GM19238 (cell line): ENCODE measurements at regions not wholly inside any gene's neighbourhood (a gene's known extent, or its start where the extent isn't known, plus 50 kb on each side); places are given as distances from the start of the nearest gene placed in this dataset.

Experiments used
- DNase-seq: peaks from one replicate; pipeline ENCODE4 v3.0.0; 2011; ENCODE audit warnings: low spot score; ENCODE audit not compliant: insufficient read length

DNA sequence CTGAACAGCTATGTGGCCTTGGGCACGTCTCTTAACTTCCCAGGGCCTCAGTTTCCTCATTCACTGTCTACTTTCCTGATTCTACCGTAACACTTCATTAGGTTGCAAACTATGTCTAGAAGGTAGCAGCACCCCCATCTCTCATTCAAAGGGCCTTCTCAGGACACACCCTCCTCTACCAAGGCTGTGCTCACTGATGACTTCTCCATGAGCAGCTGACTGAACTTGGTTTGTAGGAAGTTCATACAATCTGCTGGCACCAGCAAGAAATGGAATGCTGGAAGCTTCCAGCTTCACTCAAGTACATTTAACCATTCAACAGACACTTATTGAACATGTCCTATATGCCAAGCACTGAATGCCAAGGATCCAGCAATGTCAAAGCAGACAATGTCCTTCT, 250.8 kb upstream of the CTAGE1 start:
- DNase-seq = no peak

DNA sequence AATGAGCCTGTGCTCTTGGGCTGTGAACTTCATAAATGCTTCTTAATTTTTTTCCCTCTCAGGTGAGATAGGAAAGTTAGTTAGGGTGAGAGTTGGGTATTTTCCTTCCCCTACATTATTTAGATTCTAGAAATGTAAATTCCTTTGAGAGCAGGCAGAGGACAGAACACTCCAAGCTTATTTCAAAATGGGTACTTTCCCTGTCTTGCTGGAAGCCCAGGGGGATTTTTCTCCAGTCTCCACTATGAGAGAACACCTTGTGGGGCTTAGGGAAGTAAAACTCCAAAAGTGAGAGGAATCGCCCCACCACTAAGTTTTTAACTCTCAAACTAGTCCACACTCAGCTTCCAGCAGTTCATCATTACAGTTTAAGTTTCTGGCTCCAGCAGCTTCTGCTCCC, 253.2 kb upstream of the CTAGE1 start:
- DNase-seq = no peak

DNA sequence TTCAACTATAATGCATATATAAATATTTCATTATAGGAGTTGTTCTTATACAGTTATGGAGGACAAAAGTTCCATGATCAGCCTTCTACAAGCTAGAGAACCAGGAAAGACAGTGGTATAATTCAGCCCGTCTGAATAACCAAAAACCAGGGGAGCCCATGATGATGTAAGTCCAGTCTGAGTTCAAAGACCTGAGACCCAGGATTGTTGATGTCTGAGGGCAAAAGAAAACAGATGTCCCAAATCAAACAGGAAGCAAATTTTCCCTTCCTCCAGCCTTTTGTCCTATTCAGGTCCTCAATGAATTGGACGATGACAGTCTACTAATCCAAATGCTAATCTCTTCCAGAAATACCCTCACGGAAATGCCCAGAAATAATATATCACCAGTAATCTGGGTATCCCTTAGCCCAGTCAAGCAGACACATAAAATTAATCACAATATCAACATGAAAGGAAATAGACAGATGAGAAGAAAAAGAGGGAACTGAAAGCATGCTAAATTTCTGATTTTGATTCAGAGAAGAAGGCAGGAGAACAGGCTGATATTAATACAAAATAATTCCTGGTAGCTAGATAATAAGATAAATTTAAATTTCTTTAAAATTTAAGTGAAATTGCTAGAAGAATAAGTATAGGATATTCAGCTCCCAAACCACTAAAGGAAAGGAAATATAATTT, 255.6 kb upstream of the CTAGE1 start:
- DNase-seq = no peak

DNA sequence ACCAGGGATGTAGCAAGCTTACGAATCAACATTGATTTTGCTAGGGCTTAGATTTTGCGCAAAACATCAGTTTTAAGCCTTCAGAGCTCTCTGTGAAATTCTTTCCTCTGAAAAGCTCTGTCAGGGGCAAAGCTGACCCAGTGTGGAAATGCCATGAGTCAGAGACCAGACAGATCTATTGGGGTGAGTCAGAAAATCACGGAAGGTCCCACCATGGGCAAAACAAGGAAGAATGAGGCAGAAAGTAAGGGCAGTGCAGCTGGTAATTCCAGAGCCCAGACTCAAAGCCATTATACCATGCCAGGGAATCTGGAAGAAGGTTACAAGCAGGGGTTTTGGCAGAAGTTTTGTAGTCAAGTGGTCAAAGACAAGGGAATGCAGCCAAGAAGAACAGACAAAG, 256.6 kb upstream of the CTAGE1 start:
- no peak for DNase-seq

DNA sequence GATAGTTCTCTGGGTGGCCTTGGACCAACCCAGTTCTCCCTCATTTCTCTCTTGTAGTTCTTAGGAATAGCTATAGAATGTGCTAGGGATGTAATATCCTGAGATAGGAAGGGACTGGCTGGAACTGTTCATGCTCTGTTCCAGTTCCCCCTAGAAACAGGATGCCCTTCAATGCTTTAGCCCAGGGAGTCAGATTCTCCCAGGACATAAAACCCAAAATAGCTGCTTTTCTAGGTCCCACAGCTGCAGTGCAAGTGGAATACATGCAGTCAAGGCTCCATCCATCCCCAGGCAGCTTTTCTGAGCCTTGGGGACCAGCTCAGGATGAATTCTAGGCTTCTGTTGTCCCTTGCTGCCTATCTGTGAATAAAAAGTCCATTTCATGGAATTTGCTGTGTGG, 257.3 kb upstream of the CTAGE1 start:
- no peak for DNase-seq

DNA sequence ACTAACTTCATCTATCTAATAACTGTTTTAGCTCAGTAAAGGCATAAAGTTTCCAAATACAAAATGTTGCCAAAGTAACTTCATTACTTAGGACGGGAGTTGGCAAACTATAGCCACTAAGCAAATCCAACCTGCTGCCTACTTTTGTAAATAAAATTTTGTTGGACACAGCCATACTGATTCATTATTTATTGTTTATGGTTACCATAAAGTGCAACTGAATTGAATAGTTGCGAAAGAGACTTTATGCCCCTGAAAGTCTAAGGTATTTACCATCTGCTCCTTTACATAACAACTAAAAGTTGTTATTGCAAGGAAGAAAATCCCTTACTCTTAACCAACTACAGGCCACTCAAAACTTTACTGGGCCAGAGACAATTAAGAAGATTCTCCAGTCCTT, 256.7 kb upstream of the RBBP8 start:
- DNase-seq = no peak

DNA sequence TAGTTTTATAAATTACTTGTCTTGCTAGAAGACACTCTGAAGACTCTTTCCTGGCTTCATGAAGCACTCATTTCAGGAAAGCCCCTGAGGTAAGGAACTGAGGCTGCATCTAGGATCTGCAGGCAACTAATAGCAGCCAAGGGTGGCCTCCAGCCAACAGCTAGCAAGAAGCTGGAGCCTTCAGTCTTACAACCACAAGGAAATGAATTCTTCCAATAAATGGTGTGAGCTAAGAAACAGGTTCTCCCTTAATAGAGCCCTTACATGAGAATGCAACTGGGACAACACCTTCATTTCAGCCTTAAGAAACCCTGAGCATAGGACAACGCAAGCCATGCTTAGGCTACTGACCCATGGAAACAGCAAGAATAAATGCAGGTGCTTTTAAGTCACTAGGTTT, 254.6 kb upstream of the RBBP8 start:
- no peak for DNase-seq

DNA sequence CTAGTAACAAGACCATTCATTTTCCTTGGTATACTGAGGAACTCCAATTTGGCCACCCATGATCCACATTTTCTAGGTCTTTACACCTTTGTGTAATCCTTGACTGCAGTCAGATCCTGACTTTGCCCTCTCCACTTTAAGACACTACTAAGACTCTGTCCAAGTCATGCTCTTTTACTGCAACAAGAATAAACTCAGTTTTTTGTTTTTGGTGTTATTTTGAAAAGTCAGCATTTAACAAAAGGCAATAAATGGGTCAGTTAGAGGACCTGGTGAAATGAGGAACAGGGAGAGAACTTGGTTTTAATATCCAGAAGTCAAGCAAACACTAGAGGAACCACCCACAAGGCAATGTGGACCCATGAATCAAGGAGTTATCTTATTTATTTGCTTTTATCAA, 252.2 kb upstream of the RBBP8 start:
- no peak for DNase-seq

DNA sequence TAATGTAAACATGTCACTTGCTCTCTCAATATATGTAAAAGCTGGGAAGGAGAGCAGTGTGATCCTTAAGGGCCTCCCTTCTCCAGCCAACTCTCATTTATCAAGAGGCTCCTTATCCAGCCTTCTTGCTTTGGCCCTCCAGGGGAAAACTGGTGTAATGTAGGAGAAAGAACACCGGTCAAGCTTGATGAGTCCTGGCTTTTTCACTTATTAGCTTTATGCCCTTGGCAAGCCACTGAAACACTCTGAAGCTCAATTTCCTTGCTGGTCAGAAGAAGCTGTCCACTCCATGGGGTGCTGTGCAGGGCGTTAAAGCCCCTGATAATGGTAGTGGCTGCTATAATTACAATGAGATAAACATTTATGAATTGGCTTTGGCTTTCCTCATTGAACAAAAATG, 251.2 kb upstream of the RBBP8 start:
- DNase-seq = no peak

DNA sequence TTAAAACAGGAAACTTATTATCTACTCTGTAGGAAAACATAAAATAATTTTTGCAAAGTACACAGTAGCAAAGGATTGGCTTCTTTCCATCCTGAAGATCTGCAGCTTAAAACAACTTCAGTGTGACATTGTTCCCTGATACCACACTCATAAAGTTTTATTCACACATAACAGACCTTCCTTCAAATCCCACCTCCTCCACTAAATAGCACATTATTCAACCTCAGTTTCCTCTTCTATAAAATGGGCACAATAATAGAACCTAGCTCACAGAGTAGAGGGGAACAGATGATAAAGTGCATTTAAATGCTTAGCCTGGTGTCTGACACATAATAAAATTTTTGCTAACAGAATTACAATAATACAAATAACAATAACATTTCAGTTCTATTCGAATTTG, 250.4 kb upstream of the RBBP8 start:
- no peak for DNase-seq

DNA sequence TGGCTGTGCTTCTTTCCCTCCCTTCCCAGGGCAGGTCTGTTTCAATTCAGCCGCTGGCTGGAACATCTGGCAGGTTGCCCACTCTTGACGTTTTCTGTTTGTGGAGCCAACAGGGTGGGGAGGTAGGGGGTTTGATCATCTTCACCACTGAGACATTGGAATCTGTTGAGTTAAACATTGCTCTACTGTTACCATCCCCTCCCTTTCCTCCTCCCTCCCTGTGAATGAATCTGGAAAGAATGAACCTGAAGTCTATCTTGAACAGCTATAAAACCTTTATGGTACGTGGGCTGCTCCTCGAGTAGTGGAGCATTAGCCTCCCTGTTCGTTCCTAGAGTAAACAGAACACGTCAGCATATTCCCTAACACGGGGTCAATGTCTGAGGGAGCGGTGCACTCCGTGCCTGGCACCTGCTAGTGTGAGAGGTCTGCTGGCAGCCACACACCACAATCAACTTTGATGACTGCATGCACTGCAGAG, 249.9 kb upstream of the RBBP8 start:
- no peak for DNase-seq

DNA sequence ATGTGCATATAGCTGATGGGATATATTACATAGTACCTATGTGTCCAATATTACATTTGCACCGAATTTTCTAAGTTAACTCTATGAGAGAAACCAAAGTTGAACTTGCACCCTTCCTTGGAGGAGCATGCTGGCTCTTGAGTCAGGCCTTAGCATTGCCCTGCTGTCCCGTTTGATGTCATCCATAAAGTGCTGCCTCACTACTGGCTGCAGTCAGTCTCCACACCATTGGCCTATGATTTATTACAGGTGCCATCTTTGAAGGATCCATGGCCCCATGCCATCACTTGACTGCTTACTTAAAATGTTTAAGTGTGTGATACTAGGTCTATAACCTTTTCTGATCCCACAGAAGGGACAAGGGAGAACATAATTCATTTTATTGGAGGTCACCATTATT, 249.3 kb upstream of the RBBP8 start:
- DNase-seq = no peak

DNA sequence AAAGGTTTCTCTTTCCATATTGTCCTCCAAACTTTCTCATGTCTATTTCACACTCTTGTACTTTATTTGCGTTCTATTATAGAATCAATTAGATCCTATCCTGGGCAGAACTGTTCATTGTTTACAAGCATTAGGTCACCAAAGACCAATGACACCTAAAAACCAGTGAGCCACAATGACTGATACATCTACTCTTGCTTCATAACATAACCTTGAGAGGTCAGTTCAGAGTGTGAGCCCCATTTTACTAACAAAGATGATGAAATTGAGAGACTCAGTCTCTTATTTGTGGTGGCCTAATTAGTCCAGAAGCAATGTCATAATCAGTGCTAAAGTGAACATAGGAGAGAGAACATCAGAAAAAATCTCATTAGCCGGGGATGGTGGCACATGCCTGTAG, 248.9 kb upstream of the RBBP8 start:
- DNase-seq = no peak

DNA sequence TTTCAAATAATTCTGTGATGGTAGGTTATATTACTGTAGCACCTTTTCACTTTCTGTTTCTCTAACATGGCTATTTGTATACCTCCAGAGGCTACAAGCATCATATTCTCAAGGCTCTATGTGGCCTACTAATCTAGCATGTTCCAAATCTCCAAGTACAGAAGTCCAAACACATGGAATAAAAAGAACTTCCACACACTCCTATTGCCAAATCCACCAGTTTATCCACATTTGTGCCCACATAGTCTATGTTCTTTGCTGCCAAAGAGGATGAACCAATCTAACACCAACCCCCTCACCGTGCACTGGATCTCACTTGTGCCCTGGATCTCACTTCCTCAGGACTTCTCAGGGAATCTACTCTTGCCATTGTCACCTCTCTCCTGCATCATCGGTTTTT, 247.3 kb upstream of the RBBP8 start:
- no peak for DNase-seq

DNA sequence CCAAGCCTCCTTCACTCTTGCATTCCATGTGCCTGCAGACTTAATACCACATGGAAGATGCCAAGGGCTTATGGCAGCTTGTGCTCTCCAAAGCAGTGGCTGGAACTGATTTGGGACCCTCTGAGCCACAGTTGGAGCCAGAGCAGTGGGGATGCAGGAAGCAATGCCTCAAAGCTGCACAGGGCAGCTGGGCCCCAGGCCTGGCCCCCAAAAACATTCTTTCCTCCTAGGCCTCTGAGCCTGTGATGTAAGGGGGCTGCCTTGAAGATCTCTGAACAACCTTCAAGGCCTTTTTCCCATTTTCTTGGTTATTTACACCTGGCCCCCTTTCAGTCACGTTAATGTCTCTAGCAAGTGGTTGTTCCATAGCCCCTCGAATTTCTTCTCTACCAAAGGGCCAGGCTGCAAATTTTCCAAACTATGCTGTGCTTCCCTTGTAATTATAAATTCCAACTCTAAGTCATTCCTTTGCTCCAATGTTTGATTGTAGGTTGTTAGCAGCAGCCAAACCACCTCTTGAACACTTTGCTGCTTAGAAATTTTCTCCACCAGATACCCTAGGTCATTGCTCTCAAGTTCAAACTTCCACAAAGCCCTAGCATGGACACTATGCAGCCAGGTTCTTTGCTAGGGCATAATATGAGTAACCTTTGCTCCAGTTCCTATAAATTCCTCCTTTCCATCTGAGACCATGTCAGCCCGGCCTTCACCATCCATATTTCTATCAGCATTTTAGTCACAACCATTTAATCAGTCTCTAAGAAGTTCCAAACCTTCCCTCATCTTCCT, 245.0 kb upstream of the RBBP8 start:
- no peak for DNase-seq

DNA sequence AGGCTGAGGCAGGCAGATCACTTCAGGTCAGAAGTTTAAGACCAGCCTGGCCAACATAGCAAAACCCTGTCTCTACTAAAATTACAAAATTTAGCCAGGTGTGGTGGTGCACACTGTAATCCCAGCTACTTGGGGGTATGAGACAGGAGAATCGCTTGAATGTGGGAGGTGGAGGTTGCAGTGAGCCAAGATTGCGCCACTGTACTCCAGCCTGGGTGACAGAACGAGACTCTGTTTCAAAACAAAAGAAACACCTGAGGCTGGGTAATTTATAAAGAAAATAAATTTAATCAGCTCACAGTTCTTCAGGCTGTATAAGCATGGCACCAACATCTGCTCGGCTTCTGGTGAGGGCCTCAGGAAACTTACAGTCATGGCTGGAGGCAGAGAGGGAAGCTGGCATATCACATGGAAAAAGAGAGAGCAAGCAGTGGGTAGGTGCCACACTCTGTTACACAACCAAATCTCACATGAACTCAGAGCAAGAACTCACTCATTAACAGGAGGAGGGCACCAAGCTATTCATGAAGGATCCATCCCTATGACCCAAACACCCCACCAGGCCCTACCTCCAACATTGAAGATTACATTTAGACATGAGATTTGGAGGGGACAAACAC, 244.1 kb upstream of the RBBP8 start:
- no peak for DNase-seq

DNA sequence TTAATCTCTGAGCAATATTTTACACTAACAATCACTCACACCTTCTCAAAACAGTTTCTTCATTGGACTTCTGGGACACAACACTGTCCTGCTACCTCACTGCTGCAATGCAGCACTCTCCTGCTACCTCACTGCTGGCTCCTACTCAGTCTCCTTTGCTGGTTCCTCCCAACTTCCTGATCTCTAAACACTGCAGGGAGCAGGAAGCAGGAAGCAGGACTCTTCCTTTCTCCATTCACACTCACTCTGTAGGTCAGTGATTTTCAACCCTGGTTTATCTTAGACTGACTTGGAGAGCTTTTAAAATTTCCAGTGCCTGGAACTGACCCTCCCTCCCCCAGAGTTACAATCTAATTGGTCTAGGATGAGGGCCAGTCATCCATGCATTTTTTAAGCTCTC, 243.4 kb upstream of the RBBP8 start:
- no peak for DNase-seq

DNA sequence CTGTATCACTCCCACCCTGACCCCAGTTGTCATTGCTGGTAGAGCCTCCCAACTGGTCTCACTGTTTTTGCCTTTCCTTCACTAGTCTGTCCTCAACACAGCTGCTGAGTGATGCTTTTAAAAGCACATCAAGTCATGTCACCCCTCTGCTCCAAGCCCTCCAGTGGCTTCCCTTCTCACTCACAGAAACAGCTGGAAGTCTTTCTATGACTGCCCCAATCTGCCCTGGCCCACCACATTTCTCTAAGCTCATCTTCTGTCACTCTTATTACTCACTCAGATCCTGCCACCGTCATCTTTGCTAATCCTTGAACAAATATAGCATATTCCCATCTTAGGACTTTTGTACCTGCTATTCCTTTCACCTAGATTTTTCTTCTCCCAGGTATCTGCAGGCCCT, 242.6 kb upstream of the RBBP8 start:
- DNase-seq = no peak

DNA sequence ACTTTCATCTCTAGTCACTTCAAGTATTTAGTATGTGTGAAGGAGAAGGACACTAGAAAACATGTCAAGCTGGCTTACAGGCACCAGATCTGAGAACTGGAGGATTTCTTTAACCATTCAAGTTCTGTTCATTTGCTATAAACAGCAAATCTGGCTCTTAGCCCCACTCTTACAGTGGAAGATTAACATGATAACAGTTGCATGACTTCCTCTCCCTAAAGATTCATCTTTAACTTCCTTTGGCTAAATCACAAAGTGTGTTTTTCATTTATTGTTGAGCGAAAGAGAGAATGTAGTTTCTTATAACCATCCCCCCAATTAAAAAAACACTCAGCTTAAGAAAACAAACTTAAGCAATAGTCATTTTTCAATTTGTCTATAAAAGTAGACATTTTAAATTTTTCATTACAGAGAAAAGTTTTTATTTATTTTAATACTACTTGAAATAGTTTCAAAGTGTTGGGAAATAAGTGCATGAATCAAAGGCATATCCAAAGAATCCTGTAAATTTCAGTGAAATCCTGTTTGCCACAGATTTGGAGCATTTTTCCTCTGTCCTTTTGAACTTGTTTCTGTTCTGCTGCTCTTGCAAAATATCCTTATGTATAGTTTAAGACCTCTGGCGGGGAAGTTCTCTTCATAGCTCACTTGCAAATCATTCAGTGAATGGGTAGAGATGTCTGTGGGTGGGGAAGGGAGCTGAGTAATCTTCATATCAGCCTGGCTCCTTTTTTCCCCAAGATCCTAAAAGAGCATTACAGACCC, 241.0 kb upstream of the RBBP8 start:
- DNase-seq = no peak

DNA sequence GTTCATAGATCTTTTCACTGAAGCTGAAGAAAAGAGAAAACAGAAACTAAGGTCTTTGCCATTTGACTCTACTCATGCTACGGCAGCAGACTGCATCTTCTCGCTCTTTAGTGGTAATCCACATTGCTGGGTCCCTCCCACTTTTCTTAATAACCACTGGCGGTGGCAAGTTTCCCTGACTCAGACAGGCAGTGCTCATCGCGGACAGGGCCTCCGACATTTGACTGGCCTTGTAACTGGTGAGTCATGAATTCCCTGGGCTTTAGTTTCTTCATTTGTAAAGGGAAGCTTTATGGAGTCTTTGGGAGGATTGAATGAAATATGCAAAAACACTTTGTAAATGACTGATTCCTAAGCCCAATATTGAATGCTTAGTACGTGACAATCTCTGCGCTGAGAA, 238.2 kb upstream of the RBBP8 start:
- DNase-seq = no peak

DNA sequence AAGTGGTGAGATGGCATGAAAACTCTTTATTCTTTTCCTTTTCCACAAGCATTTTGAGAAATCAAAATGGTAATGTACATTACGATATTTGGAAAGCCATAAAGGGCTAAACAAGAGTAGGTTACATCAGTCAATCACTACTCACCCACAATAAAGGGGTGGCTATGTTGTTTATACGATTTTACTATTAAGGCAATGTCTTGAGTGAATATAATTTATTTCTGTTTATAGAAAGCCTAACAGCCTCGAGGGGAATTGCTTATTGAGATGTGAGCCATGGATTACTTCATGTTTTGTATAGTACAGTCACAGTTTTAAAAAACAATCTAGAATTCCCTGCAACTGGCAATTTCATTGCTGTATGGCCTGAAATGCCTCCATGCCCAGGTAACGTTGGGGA, 237.5 kb upstream of the RBBP8 start:
- DNase-seq = no peak

DNA sequence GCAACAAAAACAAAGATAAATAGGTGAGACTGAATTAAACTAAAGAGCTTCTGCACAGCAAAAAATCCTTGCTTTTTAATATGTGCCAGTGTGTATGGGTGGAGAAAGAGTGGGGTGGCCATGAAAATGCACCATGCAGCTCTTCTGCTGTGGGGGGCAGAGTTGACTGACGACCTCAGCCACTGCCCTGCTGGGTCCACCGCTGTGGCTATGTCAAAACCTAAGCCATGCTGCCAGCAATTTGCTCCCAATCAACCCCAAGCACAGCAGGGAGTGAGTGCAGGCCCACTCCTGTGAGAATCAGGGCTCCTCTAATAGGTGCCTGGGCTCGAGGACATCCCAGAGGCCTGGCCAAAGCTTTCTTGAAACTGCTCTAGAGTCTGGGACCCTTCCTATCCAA, 235.6 kb upstream of the RBBP8 start:
- DNase-seq = no peak
